Skeletal muscle cell (primary cell): ENCODE measurements at regions not wholly inside any gene's neighbourhood (a gene's known extent, or its start where the extent isn't known, plus 50 kb on each side); places are given as distances from the start of the nearest gene placed in this dataset.
"Not testable (repeated sequence)": the region's sequence is repeated elsewhere in the genome, so short reads cannot be mapped to it uniquely, and the experiment has no call there.

Source experiments
- DNase-seq: peaks from one replicate; pipeline ENCODE4 v3.0.0-alpha.2; 2010; ENCODE audit warnings: low read depth
- H3K4me3 ChIP-seq: 2 replicates; pipeline ENCODE4 v1.5.1; 2011; ENCODE audit warnings: low read depth, mild to moderate bottlenecking, control low read depth, low read length, moderate library complexity

- peak overlapping the region; percentile 14 for H3K4me3 ChIP-seq
- peak; percentile 27 for DNase-seq
These were observed 197.9 kb downstream of the SHOX start for GRCh38 chrX:828411-828959.

- peak; percentile 39 for DNase-seq
- H3K4me3 ChIP-seq = peak overlapping the region; percentile 31
These were observed 195.9 kb downstream of the SHOX start for GRCh38 chrX:826448-826847.

- peak; percentile 71 for DNase-seq
These were observed 195.4 kb downstream of the SHOX start for GRCh38 chrX:825991-826390.

GRCh38 chrX:823073-823472 is 192.5 kb downstream of the SHOX start:
- DNase-seq, H3K4me3 ChIP-seq: not testable (repeated sequence)

More at GRCh38 chrX:825991-826390, 195.4 kb downstream of the SHOX start:
- peak overlapping the region; percentile 31 for H3K4me3 ChIP-seq

- DNase-seq = peak; percentile 54
- no peak overlapping the region for H3K4me3 ChIP-seq
These were observed 190.9 kb downstream of the SHOX start for GRCh38 chrX:821327-822107.

GRCh38 chrX:819684-820083 is 189.1 kb downstream of the SHOX start:
- H3K4me3 ChIP-seq = no peak overlapping the region
- DNase-seq = no peak

- DNase-seq = no peak
- no peak overlapping the region for H3K4me3 ChIP-seq
These were observed 187.2 kb downstream of the SHOX start for GRCh38 chrX:817759-818300.

- not testable (repeated sequence) for H3K4me3 ChIP-seq, DNase-seq
These were observed 186.6 kb downstream of the SHOX start for GRCh38 chrX:817147-817546.

GRCh38 chrX:816411-816810 is 185.8 kb downstream of the SHOX start:
- no peak overlapping the region for H3K4me3 ChIP-seq
- no peak for DNase-seq

GRCh38 chrX:810186-810585 is 179.6 kb downstream of the SHOX start:
- no peak overlapping the region for H3K4me3 ChIP-seq
- DNase-seq = no peak

GRCh38 chrX:809081-809480 is 178.5 kb downstream of the SHOX start:
- DNase-seq = no peak
- no peak overlapping the region for H3K4me3 ChIP-seq

- no peak overlapping the region for H3K4me3 ChIP-seq
- no peak for DNase-seq
These were observed 176.0 kb downstream of the SHOX start for GRCh38 chrX:806586-806985.

- DNase-seq = no peak
- H3K4me3 ChIP-seq = no peak overlapping the region
These were observed 175.4 kb downstream of the SHOX start for GRCh38 chrX:805988-806387.

- H3K4me3 ChIP-seq = no peak overlapping the region
These were observed 174.6 kb downstream of the SHOX start for GRCh38 chrX:805103-805670.

GRCh38 chrX:802846-803245 is 172.3 kb downstream of the SHOX start:
- DNase-seq = no peak
- no peak overlapping the region for H3K4me3 ChIP-seq

More at GRCh38 chrX:805103-805670, 174.6 kb downstream of the SHOX start:
- no peak for DNase-seq

- H3K4me3 ChIP-seq = no peak overlapping the region
- DNase-seq = no peak
These were observed 169.2 kb downstream of the SHOX start for GRCh38 chrX:799808-800207.

- no peak for DNase-seq
- no peak overlapping the region for H3K4me3 ChIP-seq
These were observed 163.7 kb downstream of the SHOX start for GRCh38 chrX:794311-794710.

GRCh38 chrX:793216-793770 is 162.7 kb downstream of the SHOX start:
- no peak overlapping the region for H3K4me3 ChIP-seq
- no peak for DNase-seq

- no peak overlapping the region for H3K4me3 ChIP-seq
- DNase-seq = no peak
These were observed 161.0 kb downstream of the SHOX start for GRCh38 chrX:791479-792034.

- no peak overlapping the region for H3K4me3 ChIP-seq
- no peak for DNase-seq
These were observed 160.3 kb downstream of the SHOX start for GRCh38 chrX:790783-791360.
